ENCODE measurements at regions not wholly inside any gene's neighbourhood (a gene's known extent, or its start where the extent isn't known, plus 50 kb on each side); places are given as distances from the start of the nearest gene placed in this dataset.

DNA sequence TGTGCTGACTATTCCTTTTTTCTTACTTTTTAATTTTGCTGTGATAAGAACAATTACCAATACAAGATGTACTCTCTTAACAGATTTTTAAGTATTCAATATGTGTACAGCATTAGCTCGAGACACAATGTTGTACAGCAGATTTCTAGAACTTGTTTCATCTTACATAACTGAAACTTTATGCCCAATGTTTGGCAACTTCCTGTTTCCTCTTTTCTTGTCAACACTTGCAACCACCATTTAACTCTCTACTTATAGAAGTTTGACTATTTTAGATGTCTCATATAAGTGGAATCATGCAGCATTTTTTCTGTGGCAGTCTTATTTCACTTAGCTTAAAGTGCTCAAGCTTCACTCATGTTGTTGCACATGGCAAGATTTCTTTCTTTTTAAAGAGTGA is 1426.8 kb downstream of the SLITRK5 start:
- Histone ChIP-seq H3K4me3 (ENCODE audit: low read depth in 1 of 3, low read length in 3 of 3) (no peak overlapping the region), H3K27me3 (ENCODE audit: control insufficient read depth in 3 of 3, insufficient read depth in 3 of 3, low read length in 3 of 3) (no peaks in the 10 kb centered on the region), H3K4me1 (ENCODE audit: control insufficient read depth in 3 of 3, insufficient read depth in 2 of 3, low read depth in 1 of 3, low read length in 2 of 3) (no peaks in the 10 kb centered on the region), H3K9me3 (ENCODE audit: control insufficient read depth in 2 of 2, insufficient read depth in 1 of 2, low read depth in 1 of 2, low read length in 1 of 2) (no peaks in the 10 kb centered on the region), H3K36me3 (ENCODE audit: control insufficient read depth in 3 of 3, insufficient read depth in 2 of 3, low read depth in 1 of 3, low read length in 3 of 3) (no peaks in the 10 kb centered on the region), H3K27ac (ENCODE audit: low read depth in 1 of 3, low read length in 2 of 3) (no peak overlapping the region)
- FAIRE-seq (no peak), DNase-seq (no peak)
- WGBS, 3 donors: 69 to 74% (median 71%) methylated on average over 1 of the region's 1 CpG

DNA sequence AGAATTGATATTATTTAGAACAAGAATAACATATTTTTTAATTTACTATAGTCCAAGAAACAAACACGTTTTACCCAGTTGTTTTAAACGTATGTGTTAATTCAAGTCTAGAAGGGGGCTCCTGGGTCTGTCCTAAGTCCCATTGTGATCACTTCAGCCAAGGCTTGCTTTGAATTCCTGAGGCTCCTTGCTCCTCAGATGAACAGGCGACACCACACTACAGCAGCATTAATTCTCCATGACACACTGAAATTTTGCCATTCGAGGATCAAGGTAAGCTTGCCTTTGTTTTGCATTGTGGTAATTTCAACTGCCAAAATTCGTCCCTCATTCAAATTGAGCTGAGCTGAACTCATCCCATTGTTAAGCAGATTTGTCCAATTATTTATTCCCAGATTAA is 1442.6 kb downstream of the SLITRK5 start:
- DNase-seq: no peak

DNA sequence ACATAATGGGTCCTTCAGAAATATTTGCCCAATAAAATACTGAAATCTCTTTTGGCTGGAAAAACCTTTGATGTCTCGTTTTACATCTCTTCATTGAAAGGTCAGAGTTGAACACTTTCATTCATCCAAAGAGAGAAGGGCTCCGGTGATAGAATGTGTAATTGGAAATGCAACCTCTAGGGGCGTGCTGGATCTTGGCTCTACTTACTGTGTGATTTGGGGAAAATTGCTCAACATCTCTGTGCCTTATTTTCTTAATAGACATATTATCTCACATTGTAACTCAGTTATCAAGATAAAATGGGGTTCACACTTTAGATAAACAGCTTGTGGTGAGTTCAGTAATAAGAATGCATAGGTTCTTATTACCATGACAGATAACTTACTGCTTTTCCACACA is 1444.1 kb downstream of the SLITRK5 start:
- Histone ChIP-seq H3K4me1 (ENCODE audit: control insufficient read depth in 3 of 3, insufficient read depth in 2 of 3, low read depth in 1 of 3, low read length in 2 of 3) (no peaks in the 10 kb centered on the region), H3K36me3 (ENCODE audit: control insufficient read depth in 3 of 3, insufficient read depth in 2 of 3, low read depth in 1 of 3, low read length in 3 of 3) (no peaks in the 10 kb centered on the region), H3K9me3 (ENCODE audit: control insufficient read depth in 2 of 2, insufficient read depth in 1 of 2, low read depth in 1 of 2, low read length in 1 of 2) (no peaks in the 10 kb centered on the region), H3K27me3 (ENCODE audit: control insufficient read depth in 3 of 3, insufficient read depth in 3 of 3, low read length in 3 of 3) (no peaks in the 10 kb centered on the region), H3K27ac (ENCODE audit: low read depth in 1 of 3, low read length in 2 of 3) (no peak overlapping the region), H3K4me3 (ENCODE audit: low read depth in 1 of 3, low read length in 3 of 3) (no peak overlapping the region)
- 69 to 73% (median 73%) methylated on average over 3 of the region's 3 CpGs for WGBS, 3 donors
- DNase-seq (no peak), FAIRE-seq (no peak)

More for the DNA sequence above, 1442.6 kb downstream of the SLITRK5 start:
- Histone ChIP-seq H3K27me3 (ENCODE audit: control insufficient read depth in 3 of 3, insufficient read depth in 3 of 3, low read length in 3 of 3) (no peaks in the 10 kb centered on the region), H3K9me3 (ENCODE audit: control insufficient read depth in 2 of 2, insufficient read depth in 1 of 2, low read depth in 1 of 2, low read length in 1 of 2) (no peaks in the 10 kb centered on the region), H3K4me1 (ENCODE audit: control insufficient read depth in 3 of 3, insufficient read depth in 2 of 3, low read depth in 1 of 3, low read length in 2 of 3) (no peaks in the 10 kb centered on the region), H3K36me3 (ENCODE audit: control insufficient read depth in 3 of 3, insufficient read depth in 2 of 3, low read depth in 1 of 3, low read length in 3 of 3) (no peaks in the 10 kb centered on the region), H3K4me3 (ENCODE audit: low read depth in 1 of 3, low read length in 3 of 3) (no peak overlapping the region), H3K27ac (ENCODE audit: low read depth in 1 of 3, low read length in 2 of 3) (no peak overlapping the region)
- FAIRE-seq: no peak
- 43 to 54% (median 48%) methylated on average over 5 of the region's 5 CpGs for WGBS, 3 donors

DNA sequence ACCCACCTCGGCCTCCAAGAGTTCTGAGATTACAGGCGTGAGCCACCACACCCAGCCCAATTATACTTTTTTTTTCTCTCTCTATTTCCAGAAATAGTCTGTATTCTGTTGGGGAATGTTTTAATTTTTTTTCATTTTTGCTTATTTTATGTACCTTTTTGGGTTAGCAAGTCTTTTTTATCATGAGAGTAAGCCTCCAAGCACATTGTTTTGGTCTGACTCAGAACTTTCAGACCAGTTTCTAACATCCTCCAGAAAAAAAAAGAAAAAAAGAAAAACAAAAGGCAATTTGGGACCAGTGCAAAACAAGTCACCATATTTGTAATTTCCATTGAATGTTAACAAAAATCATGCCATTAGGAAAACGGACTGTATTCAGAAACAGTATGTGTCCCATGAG is 1465.5 kb downstream of the SLITRK5 start:
- no peak overlapping the region for H3K27ac ChIP-seq (ENCODE audit: low read depth in 1 of 3, low read length in 2 of 3)
- no peaks in the 10 kb centered on the region for H3K4me1 ChIP-seq (ENCODE audit: control insufficient read depth in 3 of 3, insufficient read depth in 2 of 3, low read depth in 1 of 3, low read length in 2 of 3)
- no peaks in the 10 kb centered on the region for H3K36me3 ChIP-seq (ENCODE audit: control insufficient read depth in 3 of 3, insufficient read depth in 2 of 3, low read depth in 1 of 3, low read length in 3 of 3)
- no peaks in the 10 kb centered on the region for H3K9me3 ChIP-seq (ENCODE audit: control insufficient read depth in 2 of 2, insufficient read depth in 1 of 2, low read depth in 1 of 2, low read length in 1 of 2)
- DNase-seq (no peak), FAIRE-seq (no peak)
- H3K4me3 ChIP-seq (ENCODE audit: low read depth in 1 of 3, low read length in 3 of 3): no peak overlapping the region
- no peaks in the 10 kb centered on the region for H3K27me3 ChIP-seq (ENCODE audit: control insufficient read depth in 3 of 3, insufficient read depth in 3 of 3, low read length in 3 of 3)
- WGBS, 3 donors: 24 to 53% (median 31%) methylated on average over 3 of the region's 3 CpGs

DNA sequence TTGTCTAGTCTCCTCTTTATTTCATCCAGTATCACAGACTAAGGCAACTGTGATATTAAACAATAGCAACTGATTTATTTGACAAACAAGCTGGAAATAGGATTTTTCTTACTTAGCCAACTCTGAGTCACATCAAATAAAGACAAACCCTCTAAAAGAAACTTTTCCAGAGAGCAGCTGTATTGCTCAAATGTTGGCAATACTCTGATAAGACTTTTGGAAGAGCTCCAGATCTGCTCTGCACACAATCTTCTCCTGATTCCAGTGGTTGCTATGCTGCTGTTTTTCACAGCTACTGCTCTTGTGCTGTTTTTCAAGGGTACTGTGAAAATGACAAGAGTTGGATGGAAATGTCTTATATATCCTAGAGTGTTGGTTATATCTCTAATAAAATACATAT is 1479.2 kb downstream of the SLITRK5 start:
- no peaks in the 10 kb centered on the region for H3K9me3 ChIP-seq (ENCODE audit: control insufficient read depth in 2 of 2, insufficient read depth in 1 of 2, low read depth in 1 of 2, low read length in 1 of 2)
- DNase-seq (no peak), FAIRE-seq (no peak)
- H3K27me3 ChIP-seq (ENCODE audit: control insufficient read depth in 3 of 3, insufficient read depth in 3 of 3, low read length in 3 of 3): no peaks in the 10 kb centered on the region
- H3K4me1 ChIP-seq (ENCODE audit: control insufficient read depth in 3 of 3, insufficient read depth in 2 of 3, low read depth in 1 of 3, low read length in 2 of 3): no peaks in the 10 kb centered on the region
- no peak overlapping the region for H3K4me3 ChIP-seq (ENCODE audit: low read depth in 1 of 3, low read length in 3 of 3)
- no peak overlapping the region for H3K27ac ChIP-seq (ENCODE audit: low read depth in 1 of 3, low read length in 2 of 3)
- no peaks in the 10 kb centered on the region for H3K36me3 ChIP-seq (ENCODE audit: control insufficient read depth in 3 of 3, insufficient read depth in 2 of 3, low read depth in 1 of 3, low read length in 3 of 3)

DNA sequence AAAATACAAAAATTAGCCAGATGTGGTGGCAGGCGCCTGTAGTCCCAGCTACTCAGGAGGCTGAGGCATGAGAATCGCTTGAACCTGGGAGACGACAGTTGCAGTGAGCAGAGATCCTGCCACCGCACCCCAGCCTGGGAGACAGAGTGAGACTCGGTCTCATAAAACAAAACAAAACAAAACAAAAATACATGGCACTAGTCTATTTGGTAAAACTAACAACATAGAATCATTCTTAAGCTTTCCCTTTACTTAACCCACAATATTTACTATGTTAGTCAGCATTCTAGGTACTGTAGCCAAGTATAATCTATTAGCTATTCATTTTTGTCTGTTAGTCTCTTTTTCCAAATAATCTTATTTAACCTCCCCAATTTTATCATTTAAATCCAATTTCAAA is 1482.8 kb downstream of the SLITRK5 start:
- DNase-seq (no peak), FAIRE-seq (no peak)
- no peaks in the 10 kb centered on the region for H3K27me3 ChIP-seq (ENCODE audit: control insufficient read depth in 3 of 3, insufficient read depth in 3 of 3, low read length in 3 of 3)
- WGBS, 3 donors: 90 to 93% (median 93%) methylated on average over 5 of the region's 5 CpGs
- H3K9me3 ChIP-seq (ENCODE audit: control insufficient read depth in 2 of 2, insufficient read depth in 1 of 2, low read depth in 1 of 2, low read length in 1 of 2): no peaks in the 10 kb centered on the region
- no peak overlapping the region for H3K27ac ChIP-seq (ENCODE audit: low read depth in 1 of 3, low read length in 2 of 3)
- no peaks in the 10 kb centered on the region for H3K4me1 ChIP-seq (ENCODE audit: control insufficient read depth in 3 of 3, insufficient read depth in 2 of 3, low read depth in 1 of 3, low read length in 2 of 3)
- no peaks in the 10 kb centered on the region for H3K36me3 ChIP-seq (ENCODE audit: control insufficient read depth in 3 of 3, insufficient read depth in 2 of 3, low read depth in 1 of 3, low read length in 3 of 3)
- H3K4me3 ChIP-seq (ENCODE audit: low read depth in 1 of 3, low read length in 3 of 3): no peak overlapping the region

DNA sequence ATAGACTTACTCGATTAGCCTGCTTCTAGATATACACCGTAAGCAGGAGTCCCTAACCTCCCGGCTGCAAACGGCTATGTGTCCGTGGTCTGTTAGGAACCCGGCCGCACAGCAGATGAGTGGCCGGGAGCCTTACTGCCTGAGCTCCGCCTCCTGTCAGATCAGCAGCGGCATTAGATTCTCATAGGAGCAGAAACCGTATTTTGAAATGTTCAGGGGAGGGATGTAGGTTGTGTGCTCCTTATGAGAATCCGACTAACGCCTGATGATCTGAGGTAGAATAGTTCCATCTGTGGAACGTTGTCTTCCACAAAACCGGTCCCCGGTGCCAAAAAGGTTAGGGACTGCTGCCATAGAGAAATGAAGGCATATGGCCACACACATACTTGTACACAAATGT is 1491.9 kb downstream of the SLITRK5 start:
- FAIRE-seq: no peak
- H3K27me3 ChIP-seq (ENCODE audit: control insufficient read depth in 3 of 3, insufficient read depth in 3 of 3, low read length in 3 of 3): no peaks in the 10 kb centered on the region
- H3K4me1 ChIP-seq (ENCODE audit: control insufficient read depth in 3 of 3, insufficient read depth in 2 of 3, low read depth in 1 of 3, low read length in 2 of 3): no peaks in the 10 kb centered on the region
- peaks cover 0 to 3% of the 10 kb centered on the region in 2 donors for H3K9me3 ChIP-seq (ENCODE audit: control insufficient read depth in 2 of 2, insufficient read depth in 1 of 2, low read depth in 1 of 2, low read length in 1 of 2)
- WGBS, 3 donors: 89 to 91% (median 90%) methylated on average over 16 of the region's 16 CpGs
- H3K36me3 ChIP-seq (ENCODE audit: control insufficient read depth in 3 of 3, insufficient read depth in 2 of 3, low read depth in 1 of 3, low read length in 3 of 3): no peaks in the 10 kb centered on the region
- H3K4me3 ChIP-seq (ENCODE audit: low read depth in 1 of 3, low read length in 3 of 3): no peak overlapping the region
- H3K27ac ChIP-seq (ENCODE audit: low read depth in 1 of 3, low read length in 2 of 3): no peak overlapping the region
- DNase-seq: no peak

DNA sequence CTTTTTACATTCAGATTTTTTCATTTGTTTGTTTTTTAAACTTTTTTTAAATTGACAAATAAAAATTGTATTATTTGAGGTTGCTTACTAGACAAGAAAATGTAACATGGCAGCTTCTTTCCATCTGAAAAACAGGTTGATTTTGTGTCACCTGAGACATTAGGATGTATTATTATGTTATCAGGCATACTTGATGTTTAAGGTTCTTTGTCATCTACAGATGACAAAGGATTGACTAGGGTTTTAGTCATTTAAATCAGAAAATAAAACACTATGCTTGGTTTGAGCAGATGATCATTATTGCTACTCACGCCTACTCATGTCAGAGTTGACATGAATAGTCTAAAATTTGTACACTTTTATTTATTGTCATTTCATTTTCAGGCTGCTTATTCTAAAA is 1494.5 kb downstream of the SLITRK5 start:
- DNase-seq (no peak), FAIRE-seq (no peak)
- 79 to 86% (median 80%) methylated on average over 1 of the region's 1 CpG for WGBS, 3 donors
- Histone ChIP-seq H3K27ac (ENCODE audit: low read depth in 1 of 3, low read length in 2 of 3) (no peak overlapping the region), H3K27me3 (ENCODE audit: control insufficient read depth in 3 of 3, insufficient read depth in 3 of 3, low read length in 3 of 3) (no peaks in the 10 kb centered on the region), H3K4me3 (ENCODE audit: low read depth in 1 of 3, low read length in 3 of 3) (no peak overlapping the region), H3K9me3 (ENCODE audit: control insufficient read depth in 2 of 2, insufficient read depth in 1 of 2, low read depth in 1 of 2, low read length in 1 of 2) (peaks cover 0 to 3% of the 10 kb centered on the region in 2 donors), H3K36me3 (ENCODE audit: control insufficient read depth in 3 of 3, insufficient read depth in 2 of 3, low read depth in 1 of 3, low read length in 3 of 3) (no peaks in the 10 kb centered on the region), H3K4me1 (ENCODE audit: control insufficient read depth in 3 of 3, insufficient read depth in 2 of 3, low read depth in 1 of 3, low read length in 2 of 3) (no peaks in the 10 kb centered on the region)

DNA sequence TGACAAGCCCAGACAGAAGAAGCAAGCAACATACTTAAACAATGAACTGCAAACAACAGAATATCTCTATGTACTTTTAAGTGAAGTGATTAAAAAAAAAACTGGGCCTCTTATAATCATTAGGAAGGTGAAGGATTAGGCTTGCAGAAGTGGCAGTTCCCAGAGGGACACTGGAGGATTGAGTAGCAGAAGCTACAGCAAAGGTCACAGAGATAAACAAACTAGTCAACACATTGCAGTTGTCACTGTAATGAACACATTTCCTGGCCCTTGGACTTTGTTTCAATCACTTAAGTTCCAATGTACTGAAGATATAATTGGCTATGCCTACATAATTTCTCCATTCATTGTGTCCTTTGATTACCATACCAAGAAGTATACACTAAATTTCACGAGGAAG is 1498.8 kb downstream of the SLITRK5 start:
- 47 to 71% (median 63%) methylated on average over 1 of the region's 1 CpG for WGBS, 3 donors
- FAIRE-seq (no peak), DNase-seq (no peak)
- Histone ChIP-seq H3K4me3 (ENCODE audit: low read depth in 1 of 3, low read length in 3 of 3) (no peak overlapping the region), H3K36me3 (ENCODE audit: control insufficient read depth in 3 of 3, insufficient read depth in 2 of 3, low read depth in 1 of 3, low read length in 3 of 3) (no peaks in the 10 kb centered on the region), H3K4me1 (ENCODE audit: control insufficient read depth in 3 of 3, insufficient read depth in 2 of 3, low read depth in 1 of 3, low read length in 2 of 3) (no peaks in the 10 kb centered on the region), H3K27me3 (ENCODE audit: control insufficient read depth in 3 of 3, insufficient read depth in 3 of 3, low read length in 3 of 3) (no peaks in the 10 kb centered on the region), H3K9me3 (ENCODE audit: control insufficient read depth in 2 of 2, insufficient read depth in 1 of 2, low read depth in 1 of 2, low read length in 1 of 2) (no peaks in the 10 kb centered on the region), H3K27ac (ENCODE audit: low read depth in 1 of 3, low read length in 2 of 3) (no peak overlapping the region)

Measured in small intestine (tissue), 7 donors.